ENCODE measurements at regions not wholly inside any gene's neighbourhood (a gene's known extent, or its start where the extent isn't known, plus 50 kb on each side); places are given as distances from the start of the nearest gene placed in this dataset.

GRCh38 chr3:159824333-159824732, 164.3 kb upstream of the IL12A start:
- Mint-ChIP-seq H3K27me3 (ENCODE audit: insufficient read depth, low read depth, poor library complexity) (peaks cover 3% of the 10 kb centered on the region), H3K4me1 (no peaks in the 10 kb centered on the region; the same call in 1 of the 3 replicates), H3K36me3 (ENCODE audit: low read depth) (no peaks in the 10 kb centered on the region; the same call in 2 of the 3 replicates), H3K27ac (no peak overlapping the region), H3K4me3 (no peak overlapping the region), H3K9me3 (no peaks in the 10 kb centered on the region)
- no peak overlapping the region for H2AFZ ChIP-seq
- H4K20me1 ChIP-seq (replicated peaks; ENCODE audit: insufficient read depth) = no peaks in the 10 kb centered on the region
- no peak overlapping the region for H3K27ac ChIP-seq (ENCODE audit: low read depth)
- H3K4me2 ChIP-seq = no peak overlapping the region
- no peak overlapping the region for H3K4me3 ChIP-seq
- H3K9me2 ChIP-seq (ENCODE audit: insufficient read depth) = 0 out of 2 replicates have a peak, but pooled peaks cover 7% of the 10 kb centered on the region
- H3K36me3 ChIP-seq (ENCODE audit: insufficient read depth) = no peaks in the 10 kb centered on the region
- ATAC-seq = no peak
- DNase-seq (ENCODE audit: low spot score) = no peak
- H3F3A ChIP-seq (replicated peaks; ENCODE audit: low read depth) = no peaks in the 10 kb centered on the region
- TF ChIP-seq NANOG (IDR thresholded peaks at IDR 0.05; ENCODE audit: borderline replicate concordance) (no peak), EZH2phosphoT487 (IDR thresholded peaks at IDR 0.05; ENCODE audit: unreplicated experiment) (no peak), POLR2AphosphoS5 (IDR thresholded peaks at IDR 0.05; ENCODE audit: low read depth) (no peak), ETS1 (IDR thresholded peaks at IDR 0.05) (no peak), JUNB (IDR thresholded peaks at IDR 0.05; ENCODE audit: unreplicated experiment) (no peak), STAT1 (IDR thresholded peaks at IDR 0.05; ENCODE audit: unreplicated experiment) (no peak), ZNF462 (CRISPR knock-in tag; IDR thresholded peaks at IDR 0.05) (no peak), ZNF331 (CRISPR knock-in tag; IDR thresholded peaks at IDR 0.05; ENCODE audit: low read depth) (no peak), CREB1 (CRISPR knock-in tag; IDR thresholded peaks at IDR 0.05; ENCODE audit: low read depth) (no peak), REST (IDR thresholded peaks at IDR 0.05; ENCODE audit: unreplicated experiment) (no peak), CTCF (conservative IDR thresholded peaks at IDR 0.05; ENCODE audit: low read depth in 2 of 2) (no peak), ZNF114 (CRISPR knock-in tag; IDR thresholded peaks at IDR 0.05) (no peak), EZH2 (IDR thresholded peaks at IDR 0.05; ENCODE audit: low read depth, unreplicated experiment) (no peak)
- no peaks in the 10 kb centered on the region for H3K4me1 ChIP-seq (ENCODE audit: insufficient read depth)
- no peaks in the 10 kb centered on the region for H3K27me3 ChIP-seq (ENCODE audit: insufficient read depth)
- 0 out of 2 replicates have a peak, but pooled peaks cover 2% of the 10 kb centered on the region for H3K79me2 ChIP-seq (replicated peaks; ENCODE audit: insufficient read depth)
